GM19372 (cell line): ENCODE measurements at regions not wholly inside any gene's neighbourhood (a gene's known extent, or its start where the extent isn't known, plus 50 kb on each side); places are given as distances from the start of the nearest gene placed in this dataset.
"Not testable (repeated sequence)": the region's sequence is repeated elsewhere in the genome, so short reads cannot be mapped to it uniquely, and the experiment has no call there.

Experiments
- ATAC-seq: cut with Tn5 transposase; IDR thresholded peaks from one replicate; pipeline ENCODE4 v1.9.1; 2021; ENCODE audit warnings: mild to moderate bottlenecking, low read depth, moderate library complexity; ENCODE audit not compliant: unreplicated experiment

- no peak for ATAC-seq
These were observed 349.4 kb upstream of the RUNX1 start for GRCh38 chr21:35398346-35398982.

DNA sequence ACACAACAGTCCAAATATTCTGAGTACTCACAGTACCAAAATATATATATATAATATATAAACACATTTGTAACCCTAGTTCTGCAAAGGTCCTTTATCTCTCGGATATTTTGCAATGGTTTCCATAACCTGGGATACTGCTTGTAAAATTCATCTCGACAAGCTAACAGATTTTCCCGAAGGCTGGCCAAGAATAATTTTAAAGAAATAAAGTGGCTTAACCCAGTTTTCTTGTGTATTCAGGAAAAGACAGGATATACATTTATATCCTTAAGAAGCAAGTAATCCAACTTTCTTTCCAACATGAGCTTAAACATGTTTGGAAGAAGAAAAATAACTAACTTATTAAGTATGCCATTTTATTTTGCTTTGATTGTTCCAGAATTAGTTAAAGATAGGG is 348.7 kb upstream of the RUNX1 start:
- no peak for ATAC-seq

DNA sequence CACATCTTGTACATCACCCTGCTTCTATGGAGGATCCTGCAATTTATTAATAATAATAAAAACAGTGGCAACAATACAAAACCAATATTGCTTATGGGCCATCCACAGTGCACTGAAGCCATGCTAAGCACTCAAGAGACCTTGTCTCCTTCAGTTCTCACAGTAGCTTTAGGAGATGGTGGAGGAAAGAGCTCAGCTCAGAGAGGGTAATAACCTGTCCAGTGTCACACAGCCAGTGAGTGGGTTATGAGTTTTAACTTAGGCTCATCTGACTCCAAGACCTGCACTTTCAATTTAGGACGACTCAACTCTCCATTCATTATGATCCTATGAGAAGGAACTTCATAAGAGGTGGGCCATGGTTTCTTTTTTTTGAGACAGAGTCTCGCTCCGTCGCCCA is 347.6 kb upstream of the RUNX1 start:
- ATAC-seq = no peak

DNA sequence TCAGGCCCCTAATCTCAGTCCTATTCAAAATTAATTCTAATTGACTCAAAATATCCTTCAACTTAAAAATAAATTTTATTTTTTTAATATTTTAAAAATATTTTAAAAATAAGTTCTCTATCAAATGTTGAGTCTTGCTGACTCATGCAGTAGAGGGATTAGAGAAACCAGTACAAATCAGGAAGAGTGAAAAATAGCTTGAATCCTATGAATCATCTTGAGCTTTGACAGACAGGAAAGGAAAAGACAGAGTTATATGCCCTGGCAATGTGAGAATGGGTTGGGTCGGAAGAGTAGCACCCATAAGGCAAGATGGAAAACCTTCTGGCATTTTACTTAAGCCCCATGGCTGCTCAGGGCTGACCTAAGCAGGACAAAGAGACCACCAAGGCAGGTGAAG is 346.6 kb upstream of the RUNX1 start:
- no peak for ATAC-seq

- no peak for ATAC-seq
These were observed 345.7 kb upstream of the RUNX1 start for GRCh38 chr21:35394634-35395369.

GRCh38 chr21:35394049-35394448 is 344.9 kb upstream of the RUNX1 start:
- ATAC-seq = no peak

GRCh38 chr21:35390013-35390776 is 341.1 kb upstream of the RUNX1 start:
- no peak for ATAC-seq

DNA sequence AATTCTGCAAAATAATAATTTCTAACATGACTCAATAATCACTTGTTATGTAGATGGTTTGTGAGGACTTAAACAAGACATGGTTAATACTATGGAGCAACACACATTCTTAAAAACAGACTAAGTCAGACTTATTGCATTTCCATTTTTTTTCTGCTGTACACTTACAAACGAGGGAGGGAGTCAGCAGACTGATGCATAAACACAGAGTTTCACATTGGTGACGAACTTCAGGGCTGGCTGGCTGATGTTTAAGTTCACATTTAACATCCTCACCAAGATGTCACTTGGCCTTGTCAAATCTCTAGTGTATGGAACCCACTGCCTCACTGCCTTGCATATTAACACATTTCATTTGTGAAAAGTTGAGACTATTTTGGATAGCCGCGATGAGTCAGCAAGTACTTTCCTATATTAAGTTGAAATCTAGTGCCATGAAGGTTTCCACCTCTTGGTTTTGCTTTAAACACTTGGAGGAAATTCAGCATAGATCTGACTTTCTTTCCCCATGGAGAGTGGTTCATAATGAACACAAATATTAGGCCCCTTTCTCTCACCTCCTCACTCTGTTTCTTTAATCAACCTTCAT is 337.5 kb upstream of the RUNX1 start:
- no peak for ATAC-seq

- no peak for ATAC-seq
These were observed 335.3 kb upstream of the RUNX1 start for GRCh38 chr21:35384375-35384774.

DNA sequence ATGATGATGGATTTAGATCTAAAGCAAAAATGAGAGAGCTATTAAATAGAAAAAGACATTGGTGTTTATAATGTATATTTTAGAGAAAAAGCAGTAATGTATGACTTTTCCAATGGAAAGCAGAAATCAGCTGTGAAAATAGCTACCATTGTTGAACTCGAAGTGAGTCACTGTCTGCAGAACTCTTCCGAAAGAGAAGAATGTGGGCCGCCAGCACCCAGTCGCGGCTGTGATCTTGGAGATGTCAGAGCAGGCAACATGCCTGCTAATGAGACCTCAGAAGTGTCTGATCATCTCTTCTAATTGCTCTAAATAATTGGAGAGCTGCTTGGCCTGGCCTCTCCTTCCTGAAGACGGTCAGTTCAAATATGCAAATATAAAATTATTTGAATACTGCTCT is 333.6 kb upstream of the RUNX1 start:
- no peak for ATAC-seq

DNA sequence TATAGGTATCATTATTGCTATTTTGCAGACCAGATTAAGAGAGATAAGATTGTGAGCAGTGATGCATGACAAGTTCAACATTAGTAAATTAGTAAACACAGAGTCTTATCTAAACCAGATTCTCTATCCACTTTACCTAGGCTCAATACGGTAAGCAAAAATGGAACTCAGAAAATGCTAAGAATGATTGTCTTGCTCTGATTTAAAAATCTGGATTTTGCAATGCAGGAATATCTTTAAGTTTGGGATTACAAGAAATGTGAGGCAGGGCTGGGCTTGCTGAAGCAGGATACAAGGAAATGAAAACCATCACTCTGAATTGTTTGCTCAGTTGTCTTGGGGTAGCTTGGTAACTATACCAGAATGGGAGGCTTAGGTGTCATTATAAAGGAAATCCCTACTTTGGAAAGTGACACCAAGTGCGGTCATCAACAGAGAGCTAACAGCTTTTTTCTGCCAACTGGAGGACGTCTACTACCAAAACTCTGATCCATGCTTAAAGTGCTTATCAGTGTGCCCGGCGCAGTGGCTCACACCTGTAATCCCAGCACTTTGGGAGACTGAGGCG is 332.7 kb upstream of the RUNX1 start:
- no peak for ATAC-seq

- ATAC-seq = not testable (repeated sequence)
These were observed 331.2 kb upstream of the RUNX1 start for GRCh38 chr21:35380304-35380703.

DNA sequence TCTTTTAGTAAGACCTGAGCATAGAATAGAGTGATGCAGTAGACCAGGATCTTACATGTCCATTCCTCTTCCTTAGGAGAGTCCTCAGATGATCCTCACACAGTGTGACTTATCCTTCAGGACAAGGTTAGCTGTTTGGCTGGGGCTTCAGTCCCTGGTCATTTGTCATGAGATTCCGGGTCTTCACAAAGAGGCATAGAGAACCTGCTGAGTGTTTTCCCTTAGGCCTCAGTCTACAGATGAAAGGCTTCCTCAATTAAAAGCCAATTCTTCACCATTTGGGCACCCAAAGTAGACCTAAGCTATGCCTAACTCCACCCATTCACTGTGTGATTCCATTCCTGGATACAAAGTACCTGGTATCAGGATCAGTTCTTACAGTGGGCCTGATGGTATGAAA is 329.8 kb upstream of the RUNX1 start:
- no peak for ATAC-seq

GRCh38 chr21:35377505-35378090 is 328.5 kb upstream of the RUNX1 start:
- ATAC-seq = no peak

GRCh38 chr21:35376406-35377135 is 327.5 kb upstream of the RUNX1 start:
- ATAC-seq = no peak

DNA sequence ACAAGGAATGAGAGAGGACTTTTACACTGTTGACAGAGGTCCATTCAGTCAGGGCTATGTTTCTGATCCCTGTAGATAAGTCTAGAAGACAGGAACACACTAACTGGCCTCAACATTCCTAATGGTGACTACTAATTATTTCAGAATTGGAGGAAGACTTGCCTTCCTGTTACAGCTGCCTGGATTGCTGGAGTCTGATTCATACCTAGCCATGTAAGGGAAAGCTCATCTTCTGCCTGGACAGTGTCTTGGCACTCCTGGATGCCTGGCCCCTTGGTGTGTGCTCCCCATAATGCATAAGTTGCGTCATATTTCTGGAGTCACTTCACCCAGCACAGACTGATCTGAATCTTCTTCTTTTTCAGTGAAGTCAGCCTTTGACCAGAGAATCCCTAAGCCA is 326.0 kb upstream of the RUNX1 start:
- no peak for ATAC-seq

GRCh38 chr21:35373998-35374397 is 324.9 kb upstream of the RUNX1 start:
- no peak for ATAC-seq

GRCh38 chr21:35372201-35372600 is 323.1 kb upstream of the RUNX1 start:
- ATAC-seq = no peak

- ATAC-seq = no peak
These were observed 321.6 kb upstream of the RUNX1 start for GRCh38 chr21:35370671-35371070.

- ATAC-seq = no peak
These were observed 321.0 kb upstream of the RUNX1 start for GRCh38 chr21:35370071-35370470.
